ENCODE measurements at regions not wholly inside any gene's neighbourhood (a gene's known extent, or its start where the extent isn't known, plus 50 kb on each side); places are given as distances from the start of the nearest gene placed in this dataset.

GRCh38 chr9:16025627-16026026 lies 472.8 kb downstream of the CCDC171 start:
- DNase-seq (ENCODE audit: low spot score): no peak

- DNase-seq (ENCODE audit: low spot score): no peak
These were observed 474.0 kb downstream of the CCDC171 start for GRCh38 chr9:16026886-16027285.

GRCh38 chr9:16028548-16028947 lies 475.7 kb downstream of the CCDC171 start:
- DNase-seq (ENCODE audit: low spot score): no peak

- no peak for DNase-seq (ENCODE audit: low spot score)
These were observed 476.3 kb downstream of the CCDC171 start for GRCh38 chr9:16029046-16029615.

- DNase-seq (ENCODE audit: low spot score): no peak
These were observed 477.0 kb downstream of the CCDC171 start for GRCh38 chr9:16029796-16030363.

GRCh38 chr9:16030528-16031185 lies 477.8 kb downstream of the CCDC171 start:
- no peak for DNase-seq (ENCODE audit: low spot score)

- no peak for DNase-seq (ENCODE audit: low spot score)
These were observed 478.6 kb downstream of the CCDC171 start for GRCh38 chr9:16031486-16031885.

- DNase-seq (ENCODE audit: low spot score): no peak
These were observed 479.1 kb downstream of the CCDC171 start for GRCh38 chr9:16031971-16032370.

- DNase-seq (ENCODE audit: low spot score): no peak
These were observed 480.0 kb downstream of the CCDC171 start for GRCh38 chr9:16032799-16033198.

- DNase-seq (ENCODE audit: low spot score): no peak
These were observed 480.4 kb downstream of the CCDC171 start for GRCh38 chr9:16033253-16033652.

- no peak for DNase-seq (ENCODE audit: low spot score)
These were observed 481.3 kb downstream of the CCDC171 start for GRCh38 chr9:16033921-16034691.

GRCh38 chr9:16039218-16039987 lies 486.6 kb downstream of the CCDC171 start:
- DNase-seq (ENCODE audit: low spot score): no peak

GRCh38 chr9:16039988-16040761 lies 487.3 kb downstream of the CCDC171 start:
- peak; percentile 55 for DNase-seq (ENCODE audit: low spot score)

GRCh38 chr9:16043756-16044578 lies 491.1 kb downstream of the CCDC171 start:
- peak; percentile 47 for DNase-seq (ENCODE audit: low spot score)

- peak; percentile 23 for DNase-seq (ENCODE audit: low spot score)
These were observed 491.7 kb downstream of the CCDC171 start for GRCh38 chr9:16044579-16044881.

- DNase-seq (ENCODE audit: low spot score): no peak
These were observed 492.9 kb downstream of the CCDC171 start for GRCh38 chr9:16045651-16046280.

GRCh38 chr9:16046713-16047112 lies 493.9 kb downstream of the CCDC171 start:
- no peak for DNase-seq (ENCODE audit: low spot score)

- DNase-seq (ENCODE audit: low spot score): no peak
These were observed 495.3 kb downstream of the CCDC171 start for GRCh38 chr9:16048129-16048528.

- peak; percentile 50 for DNase-seq (ENCODE audit: low spot score)
These were observed 499.3 kb downstream of the CCDC171 start for GRCh38 chr9:16052146-16052545.

All from umbilical cord (tissue), 1 donor.